A549 (cell line): ENCODE measurements at regions not wholly inside any gene's neighbourhood (a gene's known extent, or its start where the extent isn't known, plus 50 kb on each side); places are given as distances from the start of the nearest gene placed in this dataset.

Experiments
- ATAC-seq, 2 experiments: fragments of 200-7000 bp in 1 of 2; fragments of >200 bp in 1 of 2; cut with Nextera tagmentation in 1 of 2; cut with Tn5 transposase in 1 of 2; 3 replicates each; pipeline versions ENCODE4 v1.8.0 to v1.9.1; 2018 to 2020; ENCODE audit warnings: mild to moderate bottlenecking in 1 of 2, moderate library complexity in 1 of 2
- CTCF ChIA-PET: fragments of 300-600 bp; sonication (Branson Sonifier 250); formaldehyde crosslinking; extraction: SDS; loops from one replicate; lab custom pipeline; 2021; ENCODE audit warnings: antibody characterized with exemption, inconsistent platforms; lab: Yijun Ruan, JAX
- POLR2A ChIA-PET: fragments of 350-600 bp; formaldehyde crosslinking; extraction: SDS; loops from one replicate; lab custom pipeline; 2021; ENCODE audit warnings: antibody characterized with exemption, inconsistent platforms; lab: Yijun Ruan, JAX
- DNase-seq, 2 experiments: peaks; one replicate each; pipeline versions ENCODE4 v3.0.0 to v3.0.0-alpha.2; 2011 to 2016; ENCODE audit warnings: low read depth in 1 of 2, low spot score in 1 of 2
- FAIRE-seq: peaks from 2 replicates; lab custom pipeline; 2011; peaks lifted over from hg19 to GRCh38; lab: Jason Lieb, UNC
- H3K27ac ChIP-seq, 2 experiments: fragments of >200 bp; sonication (Bioruptor Twin); formaldehyde crosslinking; 3 replicates each; pipeline ENCODE4 v1.5.1; 2016 to 2017
- H3K4me1 ChIP-seq: fragments of >200 bp; sonication (Bioruptor Twin); formaldehyde crosslinking; 3 replicates; pipeline ENCODE4 v1.6.1; 2016
- H3K4me2 ChIP-seq: fragments of >200 bp; sonication (Bioruptor Twin); formaldehyde crosslinking; 3 replicates; pipeline ENCODE4 v1.6.1; 2016
- H3K4me3 ChIP-seq: fragments of >200 bp; sonication (Bioruptor Twin); formaldehyde crosslinking; 3 replicates; pipeline ENCODE4 v1.5.1; 2016
- H3K9me3 ChIP-seq: fragments of >200 bp; sonication (Bioruptor Twin); formaldehyde crosslinking; 3 replicates; pipeline ENCODE4 v1.6.1; 2016
- BHLHE40 ChIP-seq: IDR thresholded peaks from 2 replicates; pipeline ENCODE4 v1.6.1; 2012; ENCODE audit warnings: low read depth, low read length, inconsistent platforms
- CBX2 ChIP-seq: fragments of 200-600 bp; sonication (generic); IDR thresholded peaks from 2 replicates; pipeline ENCODE4 v1.6.1; 2016; ENCODE audit warnings: low read depth, mild to moderate bottlenecking, borderline replicate concordance
- CHD4 ChIP-seq: fragments of 200-600 bp; sonication (generic); IDR thresholded peaks from 2 replicates; pipeline ENCODE4 v1.6.1; 2016; ENCODE audit warnings: antibody characterized with exemption, mild to moderate bottlenecking, borderline replicate concordance
- EHF ChIP-seq: fragments of 250-450 bp; sonication (Bioruptor Pico); IDR thresholded peaks from 2 replicates; pipeline ENCODE4 v1.5.0; 2020; ENCODE audit warnings: mild to moderate bottlenecking
- HOXA7 ChIP-seq: fragments of 250-450 bp; sonication (Bioruptor Pico); IDR thresholded peaks from 2 replicates; pipeline ENCODE4 v1.5.0; 2020; ENCODE audit warnings: mild to moderate bottlenecking, moderate library complexity
- HOXB13 ChIP-seq: fragments of 250-450 bp; sonication (Bioruptor Pico); IDR thresholded peaks from 2 replicates; pipeline ENCODE4 v1.5.0; 2020; ENCODE audit warnings: low read depth, mild to moderate bottlenecking, moderate library complexity
- JUN ChIP-seq, 2 experiments: fragments of >200 bp; sonication (Bioruptor Twin); formaldehyde crosslinking; IDR thresholded peaks; 2 replicates in 1 of 2; 3 replicates in 1 of 2; pipeline ENCODE4 v1.6.1; 2016 to 2017
- MAZ ChIP-seq: fragments of 150-350 bp; IDR thresholded peaks from 2 replicates; pipeline ENCODE4 v1.6.1; 2014; ENCODE audit warnings: antibody characterized with exemption, low read depth, low read length, borderline replicate concordance
- NR3C1 ChIP-seq: fragments of >200 bp; sonication (Bioruptor Twin); formaldehyde crosslinking; IDR thresholded peaks from 3 replicates; pipeline ENCODE4 v1.6.1; 2017
- POLR2A ChIP-seq: IDR thresholded peaks from 2 replicates; pipeline ENCODE4 v1.6.1; 2012; ENCODE audit warnings: mild to moderate bottlenecking, low read length
- POLR2AphosphoS2 ChIP-seq: conservative IDR thresholded peaks from 2 replicates; pipeline ENCODE4 v1.6.1; 2012; ENCODE audit warnings: low read length, improper control_type of control experiment, inconsistent platforms
- RCOR1 ChIP-seq: fragments of 150-350 bp; IDR thresholded peaks from 2 replicates; pipeline ENCODE4 v1.6.1; 2014; ENCODE audit warnings: antibody characterized with exemption, low read length, low read depth
- TFCP2L1 ChIP-seq: fragments of 250-450 bp; sonication (Bioruptor Pico); IDR thresholded peaks from 2 replicates; pipeline ENCODE4 v1.5.0; 2021; ENCODE audit warnings: mild to moderate bottlenecking
- TP53 ChIP-seq: fragments of 250-450 bp; sonication (Bioruptor Pico); IDR thresholded peaks from 2 replicates; pipeline ENCODE4 v1.5.0; 2021; ENCODE audit warnings: mild to moderate bottlenecking, moderate library complexity
- ZC3H11A ChIP-seq: fragments of 450-650 bp; IDR thresholded peaks from 2 replicates; pipeline ENCODE4 v1.6.1; 2014; ENCODE audit warnings: antibody characterized with exemption, mild to moderate bottlenecking
- WGBS: methylation state at CpG from one replicate; pipeline ENCODE4 v1.1.6; 2017; ENCODE audit errors: missing lambda C conversion rate; 5-methylcytosine and 5-hydroxymethylcytosine counted together
- TF ChIP-seq, protein P1 (sequence below): fragments of >200 bp; sonication (Bioruptor Twin); formaldehyde crosslinking; IDR thresholded peaks from 3 replicates; pipeline ENCODE4 v1.5.1; 2016
- TF ChIP-seq, protein P2 (sequence below): fragments of >200 bp; sonication (Bioruptor Twin); formaldehyde crosslinking; IDR thresholded peaks from 2 replicates; pipeline ENCODE4 v1.6.1; 2016
- TF ChIP-seq, protein P3 (sequence below): fragments of 450-650 bp; IDR thresholded peaks from 2 replicates; pipeline ENCODE4 v1.6.1; 2014; ENCODE audit warnings: antibody characterized with exemption
- TF ChIP-seq, protein P4 (sequence below): fragments of 200-600 bp; sonication (generic); IDR thresholded peaks from 2 replicates; pipeline ENCODE4 v1.6.1; 2016; ENCODE audit warnings: antibody characterized with exemption, mild to moderate bottlenecking, moderate library complexity
- TF ChIP-seq, protein P5 (sequence below): fragments of 250-450 bp; sonication (Bioruptor Pico); IDR thresholded peaks from 2 replicates; pipeline ENCODE4 v1.5.0; 2020; ENCODE audit warnings: low read depth, mild to moderate bottlenecking, moderate library complexity
- TF ChIP-seq, protein P6 (sequence below): fragments of >200 bp; sonication (Bioruptor Twin); formaldehyde crosslinking; IDR thresholded peaks from 3 replicates; pipeline ENCODE4 v1.6.1; 2016

DNA sequence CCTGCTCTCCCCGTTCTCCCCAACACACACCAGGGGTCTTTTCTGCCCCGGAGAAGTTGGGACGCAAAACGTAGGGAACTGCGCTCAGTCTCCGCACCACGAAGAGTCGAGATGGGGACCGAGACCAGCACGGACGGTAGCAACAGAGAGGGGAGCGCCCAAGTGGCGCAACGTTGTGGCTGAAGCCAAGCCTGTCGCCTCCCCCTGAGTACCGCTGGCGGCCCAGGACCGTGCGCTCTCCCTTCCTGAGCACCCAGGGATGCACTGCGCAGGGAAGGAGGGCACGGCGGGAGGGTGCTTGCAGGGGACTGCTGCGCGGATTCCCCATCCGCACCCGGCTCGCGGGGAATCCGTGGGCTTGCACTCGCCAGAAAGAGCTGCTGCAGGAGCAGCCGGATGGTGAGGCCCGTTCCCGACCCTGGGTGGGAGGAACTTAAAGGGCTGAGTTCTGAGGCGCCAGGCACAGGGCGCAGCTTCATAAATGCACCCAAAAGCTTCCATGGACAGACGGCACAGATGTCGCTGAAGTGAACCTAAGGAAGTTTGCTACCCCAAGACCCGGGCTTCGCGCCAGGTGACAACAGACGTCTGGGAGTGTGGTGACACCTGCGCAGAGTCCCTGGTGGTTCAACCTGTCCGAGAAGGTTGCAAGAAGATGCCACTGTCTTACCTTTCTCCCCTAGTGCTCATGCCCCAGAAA, 178.7 kb downstream of the TBXT start:
- H3K9me3 ChIP-seq, result peaks cover 34% of the 10 kb centered on the region
- no peak for ATAC-seq
- H3K4me2 ChIP-seq, result peak overlapping the region; percentile 74

DNA sequence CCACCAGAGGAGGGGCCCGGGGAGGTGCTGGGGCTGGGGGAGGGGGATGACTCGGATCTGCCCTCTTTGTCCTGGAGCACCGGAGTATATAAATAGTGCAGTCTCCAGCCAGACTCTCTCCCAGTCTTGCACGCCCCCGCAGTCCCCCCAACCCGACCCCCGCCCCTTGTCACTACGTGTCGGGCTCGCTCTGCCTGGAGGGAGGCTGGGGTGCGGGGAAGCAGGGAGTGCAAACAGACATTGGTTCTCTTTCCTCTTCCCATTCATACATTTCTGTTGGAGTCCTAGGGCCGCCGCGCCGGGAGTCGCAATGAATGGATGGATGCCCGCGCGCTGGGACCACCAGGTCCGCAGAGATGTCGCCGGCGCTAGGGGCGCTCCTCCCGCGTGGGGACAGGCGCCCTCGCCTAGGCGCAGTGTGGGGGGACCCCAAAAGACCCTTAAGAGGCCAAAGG, 179.3 kb downstream of the TBXT start:
- DNase-seq (no peak), ATAC-seq (no peak), FAIRE-seq (no peak)
- ChIA-PET CTCF (interaction anchor here (1.0 kb wide), 1 partner anchor 19 kb away, joined by 10 read pairs; no protein-coding TSS in a partner anchor), POLR2A (interaction anchor here (0.9 to 8.0 kb wide), 2 partner anchors 19 to 110 kb away, joined by 12 to 79 read pairs; no protein-coding TSS in a partner anchor)
- Histone ChIP-seq H3K4me2 (peak overlapping the region; percentile 74), H3K27ac (peak overlapping the region; percentile 95 to 97), H3K9me3 (peaks cover 34% of the 10 kb centered on the region), H3K4me3 (peak overlapping the region; percentile 89), H3K4me1 (peaks cover 8% of the 10 kb centered on the region)
- 48% methylated on average over 10 of the region's 29 CpGs for WGBS
- TF ChIP-seq, protein P1, sequence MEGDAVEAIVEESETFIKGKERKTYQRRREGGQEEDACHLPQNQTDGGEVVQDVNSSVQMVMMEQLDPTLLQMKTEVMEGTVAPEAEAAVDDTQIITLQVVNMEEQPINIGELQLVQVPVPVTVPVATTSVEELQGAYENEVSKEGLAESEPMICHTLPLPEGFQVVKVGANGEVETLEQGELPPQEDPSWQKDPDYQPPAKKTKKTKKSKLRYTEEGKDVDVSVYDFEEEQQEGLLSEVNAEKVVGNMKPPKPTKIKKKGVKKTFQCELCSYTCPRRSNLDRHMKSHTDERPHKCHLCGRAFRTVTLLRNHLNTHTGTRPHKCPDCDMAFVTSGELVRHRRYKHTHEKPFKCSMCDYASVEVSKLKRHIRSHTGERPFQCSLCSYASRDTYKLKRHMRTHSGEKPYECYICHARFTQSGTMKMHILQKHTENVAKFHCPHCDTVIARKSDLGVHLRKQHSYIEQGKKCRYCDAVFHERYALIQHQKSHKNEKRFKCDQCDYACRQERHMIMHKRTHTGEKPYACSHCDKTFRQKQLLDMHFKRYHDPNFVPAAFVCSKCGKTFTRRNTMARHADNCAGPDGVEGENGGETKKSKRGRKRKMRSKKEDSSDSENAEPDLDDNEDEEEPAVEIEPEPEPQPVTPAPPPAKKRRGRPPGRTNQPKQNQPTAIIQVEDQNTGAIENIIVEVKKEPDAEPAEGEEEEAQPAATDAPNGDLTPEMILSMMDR, result no peak
- TF ChIP-seq CBX2, result no peak
- TF ChIP-seq RCOR1, result no peak
- TF ChIP-seq TFCP2L1 (CRISPR knock-in tag), result no peak
- TF ChIP-seq, protein P2, sequence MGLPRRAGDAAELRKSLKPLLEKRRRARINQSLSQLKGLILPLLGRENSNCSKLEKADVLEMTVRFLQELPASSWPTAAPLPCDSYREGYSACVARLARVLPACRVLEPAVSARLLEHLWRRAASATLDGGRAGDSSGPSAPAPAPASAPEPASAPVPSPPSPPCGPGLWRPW, result no peak; the same call in none of the 2 replicates
- TF ChIP-seq CHD4, result no peak; the same call in 1 of the 2 replicates
- TF ChIP-seq, protein P3, sequence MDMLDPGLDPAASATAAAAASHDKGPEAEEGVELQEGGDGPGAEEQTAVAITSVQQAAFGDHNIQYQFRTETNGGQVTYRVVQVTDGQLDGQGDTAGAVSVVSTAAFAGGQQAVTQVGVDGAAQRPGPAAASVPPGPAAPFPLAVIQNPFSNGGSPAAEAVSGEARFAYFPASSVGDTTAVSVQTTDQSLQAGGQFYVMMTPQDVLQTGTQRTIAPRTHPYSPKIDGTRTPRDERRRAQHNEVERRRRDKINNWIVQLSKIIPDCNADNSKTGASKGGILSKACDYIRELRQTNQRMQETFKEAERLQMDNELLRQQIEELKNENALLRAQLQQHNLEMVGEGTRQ, result no peak
- TF ChIP-seq TP53 (CRISPR knock-in tag), result peak; percentile 25; the same call in 1 of the 2 replicates
- TF ChIP-seq HOXB13 (CRISPR knock-in tag), result no peak
- TF ChIP-seq, protein P4, sequence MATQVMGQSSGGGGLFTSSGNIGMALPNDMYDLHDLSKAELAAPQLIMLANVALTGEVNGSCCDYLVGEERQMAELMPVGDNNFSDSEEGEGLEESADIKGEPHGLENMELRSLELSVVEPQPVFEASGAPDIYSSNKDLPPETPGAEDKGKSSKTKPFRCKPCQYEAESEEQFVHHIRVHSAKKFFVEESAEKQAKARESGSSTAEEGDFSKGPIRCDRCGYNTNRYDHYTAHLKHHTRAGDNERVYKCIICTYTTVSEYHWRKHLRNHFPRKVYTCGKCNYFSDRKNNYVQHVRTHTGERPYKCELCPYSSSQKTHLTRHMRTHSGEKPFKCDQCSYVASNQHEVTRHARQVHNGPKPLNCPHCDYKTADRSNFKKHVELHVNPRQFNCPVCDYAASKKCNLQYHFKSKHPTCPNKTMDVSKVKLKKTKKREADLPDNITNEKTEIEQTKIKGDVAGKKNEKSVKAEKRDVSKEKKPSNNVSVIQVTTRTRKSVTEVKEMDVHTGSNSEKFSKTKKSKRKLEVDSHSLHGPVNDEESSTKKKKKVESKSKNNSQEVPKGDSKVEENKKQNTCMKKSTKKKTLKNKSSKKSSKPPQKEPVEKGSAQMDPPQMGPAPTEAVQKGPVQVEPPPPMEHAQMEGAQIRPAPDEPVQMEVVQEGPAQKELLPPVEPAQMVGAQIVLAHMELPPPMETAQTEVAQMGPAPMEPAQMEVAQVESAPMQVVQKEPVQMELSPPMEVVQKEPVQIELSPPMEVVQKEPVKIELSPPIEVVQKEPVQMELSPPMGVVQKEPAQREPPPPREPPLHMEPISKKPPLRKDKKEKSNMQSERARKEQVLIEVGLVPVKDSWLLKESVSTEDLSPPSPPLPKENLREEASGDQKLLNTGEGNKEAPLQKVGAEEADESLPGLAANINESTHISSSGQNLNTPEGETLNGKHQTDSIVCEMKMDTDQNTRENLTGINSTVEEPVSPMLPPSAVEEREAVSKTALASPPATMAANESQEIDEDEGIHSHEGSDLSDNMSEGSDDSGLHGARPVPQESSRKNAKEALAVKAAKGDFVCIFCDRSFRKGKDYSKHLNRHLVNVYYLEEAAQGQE, result no peak
- no peak for TF ChIP-seq BHLHE40
- TF ChIP-seq NR3C1, result no peak
- TF ChIP-seq MAZ, result no peak
- TF ChIP-seq, protein P5, sequence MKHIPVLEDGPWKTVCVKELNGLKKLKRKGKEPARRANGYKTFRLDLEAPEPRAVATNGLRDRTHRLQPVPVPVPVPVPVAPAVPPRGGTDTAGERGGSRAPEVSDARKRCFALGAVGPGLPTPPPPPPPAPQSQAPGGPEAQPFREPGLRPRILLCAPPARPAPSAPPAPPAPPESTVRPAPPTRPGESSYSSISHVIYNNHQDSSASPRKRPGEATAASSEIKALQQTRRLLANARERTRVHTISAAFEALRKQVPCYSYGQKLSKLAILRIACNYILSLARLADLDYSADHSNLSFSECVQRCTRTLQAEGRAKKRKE (CRISPR knock-in tag), result peak; percentile 31; the same call in 1 of the 2 replicates
- TF ChIP-seq, protein P6, sequence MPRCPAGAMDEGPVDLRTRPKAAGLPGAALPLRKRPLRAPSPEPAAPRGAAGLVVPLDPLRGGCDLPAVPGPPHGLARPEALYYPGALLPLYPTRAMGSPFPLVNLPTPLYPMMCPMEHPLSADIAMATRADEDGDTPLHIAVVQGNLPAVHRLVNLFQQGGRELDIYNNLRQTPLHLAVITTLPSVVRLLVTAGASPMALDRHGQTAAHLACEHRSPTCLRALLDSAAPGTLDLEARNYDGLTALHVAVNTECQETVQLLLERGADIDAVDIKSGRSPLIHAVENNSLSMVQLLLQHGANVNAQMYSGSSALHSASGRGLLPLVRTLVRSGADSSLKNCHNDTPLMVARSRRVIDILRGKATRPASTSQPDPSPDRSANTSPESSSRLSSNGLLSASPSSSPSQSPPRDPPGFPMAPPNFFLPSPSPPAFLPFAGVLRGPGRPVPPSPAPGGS, result peak; percentile 71; the same call in 1 of the 3 replicates
- no peak for TF ChIP-seq POLR2AphosphoS2
- TF ChIP-seq JUN (IDR thresholded peaks at IDR 0.05), result peak; percentile 33 to 47; a peak in 3 of 5 replicates
- peak; percentile 64; the same call in 1 of the 2 replicates for TF ChIP-seq EHF (CRISPR knock-in tag)
- TF ChIP-seq ZC3H11A, result no peak
- no peak for TF ChIP-seq HOXA7 (CRISPR knock-in tag)

More for the DNA sequence above, 178.7 kb downstream of the TBXT start:
- whole genome bisulfite sequencing, result 91% methylated on average over 30 of the region's 43 CpGs
- no peak for DNase-seq
- CTCF ChIA-PET, result interaction anchor here (0.8 to 1.8 kb wide), 3 partner anchors 10 to 19 kb away, joined by 3 to 7 read pairs (median 3); no protein-coding TSS in a partner anchor
- POLR2A ChIA-PET, result no interaction called here
- peak overlapping the region; percentile 89 for H3K4me3 ChIP-seq
- H3K4me1 ChIP-seq, result peaks cover 8% of the 10 kb centered on the region
- TF ChIP-seq HOXB13 (CRISPR knock-in tag) (0 out of 2 replicates have a peak, but pooled peaks have one; percentile 71), POLR2AphosphoS2 (no peak), POLR2A (peak; percentile 44; the same call in 1 of the 2 replicates)
- TF ChIP-seq, protein P5 (CRISPR knock-in tag), result no peak
- TF ChIP-seq, protein P2, result no peak
- H3K27ac ChIP-seq, result peak overlapping the region; percentile 95 to 97
- FAIRE-seq, result no peak
